GM19468 (cell line): ENCODE measurements at regions not wholly inside any gene's neighbourhood (a gene's known extent, or its start where the extent isn't known, plus 50 kb on each side); places are given as distances from the start of the nearest gene placed in this dataset.
"Not testable (repeated sequence)": the region's sequence is repeated elsewhere in the genome, so short reads cannot be mapped to it uniquely, and the experiment has no call there.

Experiments used
- ATAC-seq: cut with Tn5 transposase; IDR thresholded peaks from one replicate; pipeline ENCODE4 v1.9.1; 2021; ENCODE audit warnings: mild to moderate bottlenecking, moderate library complexity, moderate number of reproducible peaks; ENCODE audit not compliant: unreplicated experiment; ENCODE audit errors: extremely low read depth

DNA sequence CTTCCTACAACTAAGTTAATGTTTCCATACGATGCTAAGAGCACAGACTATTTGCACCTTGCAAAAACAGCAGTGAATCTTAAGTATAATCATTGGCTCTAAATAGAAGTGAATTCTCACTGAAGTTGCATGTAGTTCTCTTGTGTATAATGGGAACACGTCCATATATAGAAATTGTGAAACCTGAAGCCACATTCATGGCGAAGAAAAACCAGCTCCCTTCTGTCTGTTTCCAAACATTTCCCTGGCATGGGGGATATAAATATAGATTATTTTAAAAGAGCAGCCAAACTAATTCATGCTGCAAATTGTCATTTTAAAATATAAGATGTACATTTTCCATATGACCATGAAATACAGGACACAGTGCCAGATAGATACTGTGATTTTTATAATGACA, 71.1 kb downstream of the TRAM1L1 start:
- no peak for ATAC-seq

DNA sequence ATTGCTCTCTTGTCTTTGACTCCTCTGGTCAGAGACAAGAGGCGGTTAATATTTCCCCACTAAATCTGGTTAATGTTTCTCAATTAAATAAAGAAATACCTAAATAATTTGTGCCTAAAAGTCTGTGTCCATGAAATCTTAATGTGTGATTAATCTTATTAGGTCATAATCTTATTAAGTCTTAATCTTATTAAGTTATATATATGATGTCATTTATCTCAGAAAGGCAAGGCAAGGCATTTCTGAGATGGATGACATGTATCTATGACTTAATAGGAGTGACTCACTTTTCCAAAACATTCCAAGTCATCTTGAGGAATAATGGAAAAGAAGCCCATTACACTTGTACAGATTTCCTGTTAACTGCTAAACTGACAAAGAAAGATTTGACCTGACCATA, 74.7 kb downstream of the TRAM1L1 start:
- ATAC-seq = no peak

DNA sequence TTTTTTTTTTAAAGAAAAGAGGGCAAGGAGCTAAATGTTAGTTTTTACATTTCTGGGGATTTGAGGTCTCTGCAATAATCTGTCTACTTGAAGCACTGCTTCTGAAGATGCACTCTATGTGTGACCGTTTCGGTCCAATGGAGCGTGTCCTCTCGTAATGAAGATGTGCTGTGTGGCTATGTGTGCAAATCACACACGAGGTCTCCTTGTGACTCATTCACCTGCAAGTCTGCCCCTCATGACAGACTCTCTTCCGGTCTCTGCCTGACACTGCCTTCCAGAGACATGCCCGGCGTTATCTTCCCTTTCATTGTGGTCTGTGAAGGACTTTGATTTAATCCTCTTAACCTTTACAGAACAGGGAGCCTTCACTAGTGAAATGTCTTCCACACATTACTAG, 84.3 kb downstream of the TRAM1L1 start:
- no peak for ATAC-seq

DNA sequence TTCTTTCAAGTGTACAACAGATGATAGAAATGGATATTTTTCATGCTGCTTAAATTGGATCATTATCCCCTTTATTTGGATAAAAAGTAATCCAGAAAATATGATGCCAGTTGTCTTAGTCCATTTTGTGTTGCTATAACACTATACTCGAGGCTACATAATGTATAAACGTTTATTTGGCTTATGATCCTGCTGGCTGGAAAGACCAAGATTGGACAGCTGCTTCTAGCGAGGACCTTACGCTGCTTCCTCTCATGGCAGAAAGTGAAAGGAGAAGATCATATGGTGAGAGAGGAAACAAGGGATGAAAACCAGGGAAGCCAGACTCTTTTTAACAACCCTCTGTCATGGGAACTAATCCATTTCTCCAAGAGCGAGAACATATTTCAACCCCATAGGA, 102.7 kb downstream of the TRAM1L1 start:
- ATAC-seq = no peak

DNA sequence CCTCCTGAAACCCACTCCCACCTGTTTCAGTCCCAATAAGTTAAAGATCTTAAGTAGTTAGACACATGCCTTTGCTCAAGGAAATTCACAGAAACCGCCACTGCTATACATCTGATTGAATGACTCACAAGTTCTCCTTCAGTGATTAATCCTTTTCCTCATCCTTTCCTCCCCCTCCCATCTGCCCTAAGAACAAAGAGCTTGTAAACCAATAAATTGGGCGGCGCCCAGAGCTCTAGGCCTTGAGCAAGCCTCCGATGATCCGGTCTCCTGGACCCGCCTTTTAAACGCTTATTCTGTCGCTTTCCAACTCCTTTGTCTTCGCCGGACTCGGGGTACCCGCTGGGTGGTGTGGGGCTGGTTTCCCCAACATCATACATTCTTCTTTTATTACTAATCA, 104.9 kb downstream of the TRAM1L1 start:
- not testable (repeated sequence) for ATAC-seq

DNA sequence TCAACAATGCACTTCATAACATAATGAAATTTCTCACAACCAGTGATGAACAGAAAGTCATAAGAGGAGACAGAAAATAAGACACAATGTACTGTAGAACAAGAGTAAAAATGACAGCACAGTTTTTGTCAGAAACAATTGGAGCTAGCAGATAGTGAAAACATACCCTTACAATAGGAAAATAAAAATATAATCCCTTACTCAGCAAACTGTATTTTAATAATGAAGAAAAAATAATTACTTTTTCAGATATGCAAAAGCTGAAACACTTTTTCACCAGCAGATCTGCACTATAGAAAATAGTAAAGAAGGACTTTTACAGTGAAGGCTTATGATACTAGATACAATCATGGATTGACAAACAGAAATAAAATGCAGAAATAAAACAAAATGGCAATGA, 126.3 kb downstream of the TRAM1L1 start:
- no peak for ATAC-seq

DNA sequence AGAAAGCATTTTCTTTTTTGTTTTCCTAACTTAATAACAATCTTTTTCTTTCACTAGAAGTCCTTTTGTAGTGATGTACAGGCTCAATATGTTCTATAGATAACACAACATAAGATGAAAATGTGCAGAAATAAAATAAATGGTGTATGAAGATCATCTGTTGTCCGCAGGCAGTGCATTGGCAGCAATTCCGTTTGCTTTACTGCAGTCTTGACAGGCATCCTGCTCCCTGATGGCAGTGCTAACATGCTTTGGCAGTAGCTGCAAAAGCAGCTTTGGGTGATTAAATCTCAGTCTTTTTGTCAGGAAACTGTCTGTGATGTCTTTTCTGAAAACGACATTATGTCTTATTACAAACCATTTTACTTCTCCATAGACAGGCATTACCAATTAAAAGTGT, 131.4 kb downstream of the TRAM1L1 start:
- ATAC-seq = no peak

DNA sequence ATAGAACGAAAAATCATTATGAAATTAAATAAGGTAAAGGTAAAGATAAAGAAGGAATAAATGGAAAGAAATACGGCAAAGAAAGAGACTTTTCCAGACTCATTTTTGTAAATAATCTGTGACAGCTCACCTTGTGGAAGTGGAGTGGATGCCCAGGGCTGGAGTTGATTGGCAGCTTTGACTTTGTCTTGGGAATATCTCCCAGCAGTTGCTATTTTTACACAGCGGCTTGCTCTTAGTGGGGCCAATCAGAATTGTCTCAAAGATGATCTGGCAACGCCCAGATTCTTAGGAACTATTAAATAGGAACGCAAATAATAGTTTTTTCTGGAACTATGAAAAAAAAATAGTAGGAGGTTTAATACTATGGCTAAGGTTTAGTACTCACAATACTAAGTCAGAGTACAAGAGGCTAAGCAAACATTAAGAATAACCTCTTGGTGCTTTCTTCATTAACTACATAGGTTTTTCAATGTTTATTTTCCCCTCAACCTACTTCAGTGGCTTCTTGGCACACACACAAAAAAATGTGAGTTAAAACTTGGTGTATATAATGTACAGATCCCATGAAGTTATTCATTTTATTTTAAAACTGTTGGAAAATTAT, 132.7 kb downstream of the TRAM1L1 start:
- ATAC-seq = no peak

DNA sequence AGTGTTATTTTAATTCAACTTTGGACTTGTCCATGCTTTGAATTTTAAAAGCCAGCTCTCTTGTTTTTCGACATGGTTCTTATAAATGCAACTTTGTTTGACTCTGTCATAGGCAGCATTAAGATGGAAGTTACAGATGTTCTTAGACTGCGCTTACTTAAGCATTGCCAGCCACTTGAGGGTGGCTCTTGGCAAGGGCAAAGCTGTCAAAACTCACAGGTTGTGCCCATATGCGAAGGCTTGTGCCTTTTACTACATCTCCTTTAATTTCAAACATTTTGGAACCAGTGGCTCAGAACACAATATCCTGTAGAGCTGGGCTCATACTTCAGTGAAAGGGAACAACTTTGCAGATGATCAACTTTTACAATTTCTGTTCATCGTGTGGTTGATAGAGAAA, 135.5 kb downstream of the TRAM1L1 start:
- ATAC-seq = no peak

DNA sequence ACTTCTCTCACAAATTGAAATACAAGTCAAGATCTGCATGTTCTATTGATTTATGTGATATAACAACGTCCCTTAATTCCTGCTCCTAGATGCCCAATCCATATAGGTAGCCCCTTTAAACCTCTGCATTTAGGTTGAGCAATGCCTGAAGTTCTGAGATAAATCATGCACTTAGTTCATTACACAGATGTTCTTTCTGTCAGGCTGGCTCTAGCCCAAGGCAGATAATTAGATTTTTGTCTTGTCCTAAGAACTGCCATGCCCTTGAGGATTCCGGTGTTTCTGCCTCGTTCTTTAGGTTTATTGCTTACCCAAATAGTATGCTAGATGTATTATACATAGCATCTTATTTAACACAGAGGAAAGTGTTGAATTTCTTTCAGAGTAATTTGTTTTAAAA, 143.1 kb downstream of the TRAM1L1 start:
- no peak for ATAC-seq

DNA sequence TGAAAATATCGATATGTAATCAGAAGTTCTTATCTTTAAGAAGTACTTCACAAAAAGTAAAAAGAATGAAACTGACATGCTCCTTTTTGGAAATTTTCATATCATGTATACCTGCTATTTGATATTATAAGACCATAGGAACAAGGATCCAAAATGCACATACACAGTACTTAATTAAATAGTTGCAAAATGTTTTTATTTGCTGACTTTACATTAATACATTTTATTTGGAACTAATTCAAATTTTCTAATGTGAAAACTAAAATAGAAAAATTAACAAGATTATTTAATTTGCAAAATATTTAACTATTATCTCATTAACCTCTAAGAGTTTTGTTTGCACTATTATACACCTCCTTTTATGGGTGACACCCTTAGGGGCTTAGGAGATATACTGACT, 155.0 kb downstream of the TRAM1L1 start:
- ATAC-seq = no peak

DNA sequence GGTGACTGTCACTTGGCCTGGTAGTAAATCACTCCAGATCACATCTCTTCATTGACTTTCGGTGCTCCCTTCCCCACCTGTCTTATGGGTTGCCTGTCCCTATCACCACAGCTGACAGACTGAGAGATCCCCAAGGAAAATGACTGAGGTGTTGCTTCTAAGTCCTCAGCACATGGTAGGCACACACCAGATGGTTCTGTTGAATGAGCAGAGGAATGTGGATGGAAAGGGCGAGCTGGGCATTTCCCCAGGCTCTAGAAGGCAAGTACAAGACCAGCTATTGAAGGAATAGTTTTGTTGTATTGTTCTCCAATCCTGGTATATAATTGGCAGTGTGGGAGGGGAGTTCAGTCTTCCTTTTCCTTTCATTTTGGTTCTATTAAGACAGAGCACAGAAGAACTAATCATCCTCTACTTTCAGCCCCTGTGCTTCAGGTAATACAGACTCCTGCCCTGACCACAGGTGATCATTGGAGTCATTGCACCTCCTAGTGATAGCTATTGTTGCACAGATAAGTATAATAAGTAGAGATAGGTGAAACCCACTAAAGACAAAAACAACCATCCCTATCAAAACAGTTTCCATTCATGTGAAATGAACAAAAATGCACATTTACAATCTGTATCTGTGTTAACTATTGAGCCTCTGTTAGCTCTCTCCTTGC, 158.6 kb downstream of the TRAM1L1 start:
- ATAC-seq = no peak

DNA sequence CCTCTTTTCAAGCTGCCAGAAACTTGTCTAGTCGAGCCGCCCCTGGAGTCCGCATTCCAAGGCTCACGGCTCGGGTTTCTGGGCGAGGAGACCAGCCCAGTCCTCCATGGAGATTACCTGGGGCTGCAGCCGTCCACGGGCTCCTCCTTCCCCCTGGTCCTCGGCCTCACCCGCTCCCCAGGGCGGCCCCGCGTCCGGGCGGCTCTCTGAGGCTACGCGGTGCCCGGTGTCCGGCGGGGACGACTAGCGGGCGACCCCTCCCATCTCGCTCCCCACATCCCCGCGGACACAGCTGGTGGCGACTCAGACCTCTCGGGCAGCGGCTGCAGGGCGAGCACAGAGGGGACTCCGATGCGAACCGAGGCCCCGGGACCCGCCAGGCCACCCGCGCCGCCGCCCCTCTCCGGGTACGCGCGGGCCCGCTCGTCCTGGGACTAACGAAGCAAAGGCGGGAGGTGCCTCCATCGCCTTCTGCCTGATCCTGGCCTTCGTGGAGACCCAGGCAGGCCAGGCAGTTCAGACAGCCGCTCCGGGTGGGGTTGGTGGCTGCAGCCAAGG, 159.4 kb downstream of the TRAM1L1 start:
- ATAC-seq = no peak

DNA sequence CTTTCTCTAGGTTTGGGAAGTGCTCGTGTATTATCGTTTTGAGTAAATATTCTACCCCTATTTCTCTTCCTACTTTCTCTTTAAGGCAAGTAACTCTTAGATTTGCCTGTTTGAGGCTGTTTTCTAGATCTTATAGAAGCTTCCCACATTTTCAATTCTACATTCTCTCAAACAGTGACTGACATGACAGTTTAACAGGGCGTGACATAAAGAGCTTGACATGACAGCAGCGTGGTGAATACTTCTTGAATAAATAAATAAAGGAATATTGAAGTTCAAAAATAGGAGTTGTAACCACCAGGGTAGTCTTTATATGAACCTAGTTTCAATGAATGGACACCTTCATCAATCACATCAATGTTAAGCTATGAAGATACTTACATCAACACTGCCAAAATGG, 162.0 kb downstream of the TRAM1L1 start:
- ATAC-seq = no peak

DNA sequence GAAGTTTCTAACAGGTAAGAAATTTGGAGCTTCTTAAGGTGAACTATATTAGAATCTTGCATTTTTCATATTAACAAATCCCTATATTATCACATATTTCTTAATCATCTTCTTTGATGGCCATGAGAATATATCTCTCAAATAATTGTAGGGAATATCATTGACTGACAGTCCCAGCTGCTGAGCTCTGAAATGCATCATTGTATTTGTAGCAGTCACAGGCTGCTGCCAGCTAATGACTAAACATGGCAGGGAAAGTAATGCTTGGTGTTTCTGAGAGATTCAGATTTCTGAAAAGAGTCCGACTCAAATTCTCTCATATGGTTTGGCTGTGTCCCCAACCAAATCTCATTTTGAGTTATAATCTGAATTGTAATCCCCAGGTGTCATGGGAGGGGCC, 171.9 kb downstream of the TRAM1L1 start:
- no peak for ATAC-seq

DNA sequence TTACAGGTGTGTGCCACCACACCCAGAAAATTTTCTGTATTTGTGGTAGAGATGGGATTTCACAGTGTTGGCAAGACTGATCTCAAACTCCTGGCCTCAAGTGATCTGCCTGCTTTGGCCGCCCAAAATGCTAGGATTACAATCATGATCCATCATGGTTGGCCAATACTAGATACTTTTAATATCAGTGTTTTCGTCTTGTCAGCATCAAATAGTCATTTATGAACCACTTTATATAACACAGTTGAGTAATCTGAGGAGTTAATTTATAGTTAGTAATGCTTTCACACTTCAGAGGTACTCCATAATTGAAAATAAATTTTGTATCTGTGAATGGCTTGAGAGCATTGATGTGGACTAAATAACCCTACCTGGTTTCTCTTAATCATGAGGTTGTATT, 178.6 kb downstream of the TRAM1L1 start:
- no peak for ATAC-seq

DNA sequence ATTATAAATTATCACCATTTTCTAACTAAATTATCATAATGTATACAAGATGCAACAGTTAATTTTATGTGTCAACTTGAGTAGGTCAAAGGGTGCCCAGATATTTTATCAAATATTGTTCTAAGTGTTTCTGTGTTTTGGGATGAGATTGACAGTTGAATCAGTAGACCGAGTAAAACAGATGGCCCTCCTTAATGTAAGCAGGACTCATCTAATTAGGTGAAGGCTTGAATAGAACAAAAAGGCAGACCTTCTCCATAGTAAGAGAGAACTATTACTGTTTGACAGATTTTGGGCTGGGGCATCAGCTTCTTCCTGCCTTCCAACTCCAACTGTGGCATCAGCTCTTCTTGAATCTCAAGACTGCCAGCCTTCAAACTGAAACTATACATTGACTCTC, 185.8 kb downstream of the TRAM1L1 start:
- no peak for ATAC-seq

DNA sequence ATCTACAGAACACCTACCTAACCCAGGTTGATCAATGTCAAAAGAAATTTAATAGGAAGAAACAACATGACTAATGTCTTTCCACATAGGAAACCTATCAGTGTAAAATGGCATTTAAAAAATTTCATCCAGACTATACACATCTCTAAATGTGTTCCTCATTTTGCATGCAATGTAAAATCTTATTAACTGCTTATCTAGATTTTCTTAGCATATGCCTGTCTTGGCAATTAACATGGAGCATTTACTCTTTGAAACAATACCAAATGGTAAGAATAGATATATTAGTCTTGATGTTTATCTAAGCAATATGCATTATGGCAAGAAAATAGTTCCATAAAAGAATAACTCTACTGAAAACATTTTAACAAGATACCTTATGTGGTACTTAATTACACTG, 199.8 kb downstream of the TRAM1L1 start:
- ATAC-seq = no peak

DNA sequence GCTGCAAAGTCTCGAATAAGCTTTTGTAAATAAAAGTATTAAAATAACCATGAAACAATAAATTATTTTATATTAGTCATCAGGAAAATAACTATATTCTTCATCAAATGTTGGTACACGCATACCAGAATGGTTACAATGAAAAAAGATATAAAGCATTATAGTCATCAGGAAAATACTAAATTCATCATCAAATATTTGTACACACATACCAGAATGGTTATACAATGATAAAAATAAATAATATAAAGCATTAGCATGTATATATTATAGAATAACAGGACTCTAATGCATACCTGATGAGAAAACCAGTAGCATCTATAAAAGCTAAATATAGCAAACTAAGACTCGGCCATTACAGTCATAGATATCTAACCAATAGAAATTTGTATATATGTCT, 202.9 kb downstream of the TRAM1L1 start:
- ATAC-seq = no peak

DNA sequence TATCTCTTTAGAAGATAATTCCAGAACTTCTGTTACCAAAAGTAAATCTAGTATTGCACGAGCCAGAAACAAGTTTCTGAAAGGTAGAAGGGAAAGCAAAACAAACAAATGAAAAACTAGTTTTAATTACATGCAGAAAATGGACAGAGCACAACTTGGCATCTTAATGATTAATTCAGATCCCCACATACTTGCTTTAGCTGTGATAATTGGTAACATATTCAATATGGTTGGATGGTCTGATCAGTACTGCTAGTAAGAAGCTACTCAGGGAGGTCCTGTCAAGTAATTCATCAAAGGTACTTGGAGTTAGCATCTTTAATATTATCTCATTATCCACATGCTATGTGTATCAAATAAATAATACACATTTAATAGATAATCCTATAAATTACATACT, 204.3 kb downstream of the TRAM1L1 start:
- no peak for ATAC-seq

DNA sequence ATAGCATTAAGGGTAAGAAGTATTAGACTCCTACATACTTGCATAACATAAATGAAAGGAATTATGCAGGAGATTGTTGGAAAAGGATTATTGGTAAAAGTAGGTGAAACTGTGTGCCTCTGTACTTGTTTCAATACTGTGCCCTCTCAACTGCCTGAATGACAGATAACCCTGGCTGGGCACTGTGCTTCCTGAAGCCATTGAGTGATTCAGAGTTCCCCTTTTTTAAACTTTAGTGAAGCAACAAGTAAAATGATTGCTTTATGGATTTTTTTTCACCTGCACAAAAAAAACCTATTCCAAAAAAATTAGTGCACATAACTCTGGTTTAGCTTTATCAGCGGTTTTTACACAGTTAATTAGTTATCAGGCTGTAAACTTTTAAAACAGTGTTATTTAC, 204.8 kb downstream of the TRAM1L1 start:
- no peak for ATAC-seq

DNA sequence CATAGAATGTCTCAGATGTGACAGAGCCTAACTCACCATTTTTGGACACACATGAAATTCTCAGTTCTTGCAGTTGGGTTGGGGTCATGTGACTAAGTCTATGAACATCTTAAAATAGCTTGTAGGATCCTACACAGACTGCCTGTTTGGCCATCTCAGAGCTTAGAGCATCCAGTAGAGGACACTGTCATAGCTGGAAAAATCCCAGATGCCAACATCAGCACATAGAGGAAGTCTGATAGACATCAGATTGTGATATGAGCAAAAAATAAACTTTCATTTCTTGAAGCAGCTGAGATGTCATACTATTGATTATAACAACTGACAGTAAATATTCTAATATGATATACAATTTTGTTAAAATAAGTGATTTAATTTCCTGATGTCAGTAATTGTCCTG, 207.1 kb downstream of the TRAM1L1 start:
- ATAC-seq = no peak
